Right atrium auricular region (tissue), 2 donors: ENCODE measurements at regions not wholly inside any gene's neighbourhood (a gene's known extent, or its start where the extent isn't known, plus 50 kb on each side); places are given as distances from the start of the nearest gene placed in this dataset.

Source experiments
- DNase-seq: peaks from one replicate; pipeline ENCODE4 v3.0.0-alpha.2; 2019; ENCODE audit warnings: low spot score
- H3K27ac ChIP-seq, 2 donors: fragments of 200-600 bp; sonication (generic); 1 replicate in 1 of 2; 2 replicates in 1 of 2; pipeline ENCODE4 v1.5.1; 2016 to 2019
- H3K27me3 ChIP-seq, 2 donors: fragments of 200-600 bp; sonication (generic); one replicate each; pipeline versions ENCODE4 v1.5.1 to v1.6.0; 2017 to 2019
- H3K36me3 ChIP-seq: fragments of 200-600 bp; sonication (generic); one replicate; pipeline ENCODE4 v1.5.1; 2016
- H3K4me1 ChIP-seq, 2 donors: fragments of 200-600 bp; sonication (generic); one replicate each; pipeline versions ENCODE4 v1.5.1 to v1.6.0; 2017 to 2019
- H3K4me3 ChIP-seq, 2 donors: fragments of 200-600 bp; sonication (generic); 1 replicate in 1 of 2; 2 replicates in 1 of 2; pipeline ENCODE4 v1.5.1; 2017 to 2019; ENCODE audit warnings: mild to moderate bottlenecking in 1 of 2, moderate library complexity in 1 of 2
- H3K9me3 ChIP-seq, 2 donors: fragments of 200-600 bp; sonication (generic); one replicate each; pipeline ENCODE4 v1.5.1; 2019
- TF ChIP-seq, protein P1 (sequence below), 2 donors: fragments of 200-600 bp; sonication (generic); IDR thresholded peaks; one replicate each; pipeline ENCODE4 v1.5.1; 2019; ENCODE audit warnings: antibody characterized with exemption in 2 of 2

- H3K36me3 ChIP-seq = no peaks in the 10 kb centered on the region
- TF ChIP-seq, protein P1, sequence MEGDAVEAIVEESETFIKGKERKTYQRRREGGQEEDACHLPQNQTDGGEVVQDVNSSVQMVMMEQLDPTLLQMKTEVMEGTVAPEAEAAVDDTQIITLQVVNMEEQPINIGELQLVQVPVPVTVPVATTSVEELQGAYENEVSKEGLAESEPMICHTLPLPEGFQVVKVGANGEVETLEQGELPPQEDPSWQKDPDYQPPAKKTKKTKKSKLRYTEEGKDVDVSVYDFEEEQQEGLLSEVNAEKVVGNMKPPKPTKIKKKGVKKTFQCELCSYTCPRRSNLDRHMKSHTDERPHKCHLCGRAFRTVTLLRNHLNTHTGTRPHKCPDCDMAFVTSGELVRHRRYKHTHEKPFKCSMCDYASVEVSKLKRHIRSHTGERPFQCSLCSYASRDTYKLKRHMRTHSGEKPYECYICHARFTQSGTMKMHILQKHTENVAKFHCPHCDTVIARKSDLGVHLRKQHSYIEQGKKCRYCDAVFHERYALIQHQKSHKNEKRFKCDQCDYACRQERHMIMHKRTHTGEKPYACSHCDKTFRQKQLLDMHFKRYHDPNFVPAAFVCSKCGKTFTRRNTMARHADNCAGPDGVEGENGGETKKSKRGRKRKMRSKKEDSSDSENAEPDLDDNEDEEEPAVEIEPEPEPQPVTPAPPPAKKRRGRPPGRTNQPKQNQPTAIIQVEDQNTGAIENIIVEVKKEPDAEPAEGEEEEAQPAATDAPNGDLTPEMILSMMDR (IDR thresholded peaks at IDR 0.05) = no peak
- DNase-seq = no peak
- H3K27ac ChIP-seq = no peak overlapping the region
- H3K27me3 ChIP-seq = no peaks in the 10 kb centered on the region
- H3K4me3 ChIP-seq = no peak overlapping the region
- no peaks in the 10 kb centered on the region for H3K9me3 ChIP-seq
- H3K4me1 ChIP-seq = no peaks in the 10 kb centered on the region
Observed at GRCh38 chr1:189513091-189513490, 964.6 kb downstream of the BRINP3 start.

GRCh38 chr1:189522441-189522840 is 955.2 kb downstream of the BRINP3 start:
- no peaks in the 10 kb centered on the region for H3K36me3 ChIP-seq
- H3K27me3 ChIP-seq = no peaks in the 10 kb centered on the region
- H3K4me1 ChIP-seq = no peaks in the 10 kb centered on the region
- no peak overlapping the region for H3K4me3 ChIP-seq
- H3K27ac ChIP-seq = no peak overlapping the region
- DNase-seq = no peak
- TF ChIP-seq, protein P1 (IDR thresholded peaks at IDR 0.05) = no peak
- H3K9me3 ChIP-seq = no peaks in the 10 kb centered on the region

DNA sequence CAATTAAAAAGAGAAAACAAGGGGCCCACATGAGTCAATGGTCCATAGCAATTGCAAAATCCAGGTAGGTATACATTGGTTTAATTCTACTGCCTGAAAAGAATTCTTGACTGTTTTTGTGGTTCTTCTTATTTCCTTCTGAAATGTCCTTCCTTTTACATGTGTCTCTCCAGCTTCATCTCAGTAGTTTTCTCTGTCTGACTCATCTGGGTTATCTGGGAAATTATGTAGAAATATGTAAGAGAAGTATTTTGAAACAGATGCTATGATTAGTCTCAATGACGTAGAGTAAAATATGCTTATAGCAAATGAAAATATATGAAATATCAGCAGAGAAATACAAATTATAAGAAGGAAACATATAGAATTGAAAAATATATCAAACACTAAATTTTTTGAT is 953.2 kb downstream of the BRINP3 start:
- Histone ChIP-seq H3K27ac (no peak overlapping the region), H3K27me3 (no peaks in the 10 kb centered on the region), H3K9me3 (no peaks in the 10 kb centered on the region), H3K4me3 (no peak overlapping the region), H3K36me3 (no peaks in the 10 kb centered on the region), H3K4me1 (no peaks in the 10 kb centered on the region)
- TF ChIP-seq, protein P1 (IDR thresholded peaks at IDR 0.05) = no peak
- no peak for DNase-seq

DNA sequence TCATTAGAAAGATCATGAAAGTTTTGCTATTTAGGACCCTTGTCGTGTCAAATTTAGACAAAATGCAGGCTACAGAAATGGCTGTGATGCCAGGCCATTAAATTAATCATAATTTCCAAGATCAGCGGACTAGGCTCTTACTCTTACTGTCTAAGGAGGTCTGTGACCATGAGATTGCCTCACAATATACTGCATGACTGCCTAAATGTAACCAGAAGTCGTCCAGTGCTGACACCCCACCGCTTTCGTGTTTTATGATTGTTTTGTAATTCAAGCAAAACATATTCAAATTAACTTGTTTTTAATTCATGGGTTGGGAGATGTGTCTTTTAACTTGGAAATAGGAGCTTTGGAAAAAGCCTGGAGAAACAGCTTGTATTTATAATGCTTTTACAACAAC is 947.5 kb downstream of the BRINP3 start:
- Histone ChIP-seq H3K27ac (no peak overlapping the region), H3K36me3 (no peaks in the 10 kb centered on the region), H3K4me1 (no peaks in the 10 kb centered on the region), H3K9me3 (no peaks in the 10 kb centered on the region), H3K4me3 (no peak overlapping the region), H3K27me3 (no peaks in the 10 kb centered on the region)
- DNase-seq = no peak
- TF ChIP-seq, protein P1 (IDR thresholded peaks at IDR 0.05) = no peak

DNA sequence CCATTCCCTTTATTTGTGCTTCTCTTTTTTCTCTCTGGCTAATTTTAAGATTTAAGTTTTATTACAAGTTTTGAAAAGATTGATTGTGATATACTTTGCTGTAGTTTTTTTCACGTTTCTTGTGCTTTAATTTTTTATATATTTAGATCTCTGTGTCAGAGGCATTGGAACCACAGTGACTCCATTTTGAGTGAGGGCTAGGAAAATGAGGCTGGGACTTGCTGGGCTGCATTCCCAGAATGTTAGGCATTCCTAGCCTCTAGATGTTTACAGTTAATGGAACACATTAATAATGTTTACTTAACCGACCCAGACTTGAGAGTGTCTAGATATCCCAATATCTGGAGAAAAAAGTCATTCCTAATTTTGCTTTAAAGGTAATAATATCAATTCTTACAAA is 939.4 kb downstream of the BRINP3 start:
- Histone ChIP-seq H3K27ac (no peak overlapping the region), H3K9me3 (no peaks in the 10 kb centered on the region), H3K4me3 (no peak overlapping the region), H3K27me3 (no peaks in the 10 kb centered on the region), H3K4me1 (no peaks in the 10 kb centered on the region), H3K36me3 (no peaks in the 10 kb centered on the region)
- TF ChIP-seq, protein P1 (IDR thresholded peaks at IDR 0.05) = no peak
- DNase-seq = no peak

GRCh38 chr1:189550498-189550897 is 927.2 kb downstream of the BRINP3 start:
- no peaks in the 10 kb centered on the region for H3K4me1 ChIP-seq
- no peaks in the 10 kb centered on the region for H3K27me3 ChIP-seq
- H3K36me3 ChIP-seq = no peaks in the 10 kb centered on the region
- H3K4me3 ChIP-seq = no peak overlapping the region
- H3K9me3 ChIP-seq = no peaks in the 10 kb centered on the region
- TF ChIP-seq, protein P1 (IDR thresholded peaks at IDR 0.05) = no peak
- no peak for DNase-seq
- H3K27ac ChIP-seq = no peak overlapping the region
